Liver (tissue), 2 donors: ENCODE measurements at regions not wholly inside any gene's neighbourhood (a gene's known extent, or its start where the extent isn't known, plus 50 kb on each side); places are given as distances from the start of the nearest gene placed in this dataset.

Source experiments
- SP1 ChIP-seq: IDR thresholded peaks from 2 replicates; pipeline ENCODE4 v1.6.1; 2018; ENCODE audit warnings: antibody characterized with exemption, mild to moderate bottlenecking
- TF ChIP-seq, protein P1 (sequence below): IDR thresholded peaks from 2 replicates; pipeline ENCODE4 v1.6.1; 2016; ENCODE audit warnings: antibody characterized with exemption
- donor health status: healthy.

DNA sequence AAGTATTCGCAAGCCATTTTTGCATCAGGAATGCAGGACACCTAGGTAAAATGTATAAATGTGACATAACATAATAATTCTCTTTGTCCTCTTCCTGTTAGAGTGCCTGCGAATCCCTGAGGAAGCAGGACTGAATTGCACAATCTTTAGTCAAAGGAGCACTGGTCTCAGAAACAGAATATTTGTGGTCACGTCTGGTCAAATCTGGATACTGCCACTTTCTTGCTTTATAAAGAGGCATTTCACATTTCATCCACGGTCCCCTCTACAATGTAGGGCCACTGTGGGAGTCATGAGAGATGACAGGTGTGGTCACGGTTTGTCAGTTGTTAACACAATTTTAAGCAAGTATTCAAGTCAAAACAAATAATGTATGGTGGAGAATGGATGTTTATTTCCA is 564.0 kb downstream of the IRX1 start:
- no peak for TF ChIP-seq SP1
- TF ChIP-seq, protein P1, sequence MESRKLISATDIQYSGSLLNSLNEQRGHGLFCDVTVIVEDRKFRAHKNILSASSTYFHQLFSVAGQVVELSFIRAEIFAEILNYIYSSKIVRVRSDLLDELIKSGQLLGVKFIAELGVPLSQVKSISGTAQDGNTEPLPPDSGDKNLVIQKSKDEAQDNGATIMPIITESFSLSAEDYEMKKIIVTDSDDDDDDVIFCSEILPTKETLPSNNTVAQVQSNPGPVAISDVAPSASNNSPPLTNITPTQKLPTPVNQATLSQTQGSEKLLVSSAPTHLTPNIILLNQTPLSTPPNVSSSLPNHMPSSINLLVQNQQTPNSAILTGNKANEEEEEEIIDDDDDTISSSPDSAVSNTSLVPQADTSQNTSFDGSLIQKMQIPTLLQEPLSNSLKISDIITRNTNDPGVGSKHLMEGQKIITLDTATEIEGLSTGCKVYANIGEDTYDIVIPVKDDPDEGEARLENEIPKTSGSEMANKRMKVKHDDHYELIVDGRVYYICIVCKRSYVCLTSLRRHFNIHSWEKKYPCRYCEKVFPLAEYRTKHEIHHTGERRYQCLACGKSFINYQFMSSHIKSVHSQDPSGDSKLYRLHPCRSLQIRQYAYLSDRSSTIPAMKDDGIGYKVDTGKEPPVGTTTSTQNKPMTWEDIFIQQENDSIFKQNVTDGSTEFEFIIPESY: no peak
